ENCODE measurements at regions not wholly inside any gene's neighbourhood (a gene's known extent, or its start where the extent isn't known, plus 50 kb on each side); places are given as distances from the start of the nearest gene placed in this dataset.

DNA sequence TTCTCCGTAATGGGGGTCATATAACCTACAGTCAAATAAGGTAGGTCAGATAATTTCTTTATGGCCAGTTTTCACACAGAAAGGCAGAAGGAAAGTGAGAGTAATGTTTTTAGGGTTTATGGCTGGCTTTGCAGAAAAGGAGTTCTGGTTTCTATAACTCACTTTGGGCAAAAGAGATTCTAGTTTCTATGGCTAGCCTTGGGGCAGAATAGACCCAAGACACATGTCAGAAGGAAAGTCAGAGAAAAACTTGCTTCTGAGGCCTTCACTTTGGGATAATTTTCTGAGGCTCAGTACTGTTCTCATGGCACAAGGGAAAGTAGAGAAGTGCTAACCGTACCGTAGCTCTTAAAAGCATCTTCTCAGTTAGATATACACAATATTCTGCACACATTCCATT lies 1145.3 kb downstream of the EFNA5 start:
- TF ChIP-seq, protein P1, sequence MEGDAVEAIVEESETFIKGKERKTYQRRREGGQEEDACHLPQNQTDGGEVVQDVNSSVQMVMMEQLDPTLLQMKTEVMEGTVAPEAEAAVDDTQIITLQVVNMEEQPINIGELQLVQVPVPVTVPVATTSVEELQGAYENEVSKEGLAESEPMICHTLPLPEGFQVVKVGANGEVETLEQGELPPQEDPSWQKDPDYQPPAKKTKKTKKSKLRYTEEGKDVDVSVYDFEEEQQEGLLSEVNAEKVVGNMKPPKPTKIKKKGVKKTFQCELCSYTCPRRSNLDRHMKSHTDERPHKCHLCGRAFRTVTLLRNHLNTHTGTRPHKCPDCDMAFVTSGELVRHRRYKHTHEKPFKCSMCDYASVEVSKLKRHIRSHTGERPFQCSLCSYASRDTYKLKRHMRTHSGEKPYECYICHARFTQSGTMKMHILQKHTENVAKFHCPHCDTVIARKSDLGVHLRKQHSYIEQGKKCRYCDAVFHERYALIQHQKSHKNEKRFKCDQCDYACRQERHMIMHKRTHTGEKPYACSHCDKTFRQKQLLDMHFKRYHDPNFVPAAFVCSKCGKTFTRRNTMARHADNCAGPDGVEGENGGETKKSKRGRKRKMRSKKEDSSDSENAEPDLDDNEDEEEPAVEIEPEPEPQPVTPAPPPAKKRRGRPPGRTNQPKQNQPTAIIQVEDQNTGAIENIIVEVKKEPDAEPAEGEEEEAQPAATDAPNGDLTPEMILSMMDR (IDR thresholded peaks at IDR 0.05), result no peak
- no peak for TF ChIP-seq EZH2 (IDR thresholded peaks at IDR 0.05; ENCODE audit: borderline replicate concordance, insufficient read depth, low read depth, low read length, poor library complexity, severe bottlenecking)
